ENCODE measurements at regions not wholly inside any gene's neighbourhood (a gene's known extent, or its start where the extent isn't known, plus 50 kb on each side); places are given as distances from the start of the nearest gene placed in this dataset.

DNA sequence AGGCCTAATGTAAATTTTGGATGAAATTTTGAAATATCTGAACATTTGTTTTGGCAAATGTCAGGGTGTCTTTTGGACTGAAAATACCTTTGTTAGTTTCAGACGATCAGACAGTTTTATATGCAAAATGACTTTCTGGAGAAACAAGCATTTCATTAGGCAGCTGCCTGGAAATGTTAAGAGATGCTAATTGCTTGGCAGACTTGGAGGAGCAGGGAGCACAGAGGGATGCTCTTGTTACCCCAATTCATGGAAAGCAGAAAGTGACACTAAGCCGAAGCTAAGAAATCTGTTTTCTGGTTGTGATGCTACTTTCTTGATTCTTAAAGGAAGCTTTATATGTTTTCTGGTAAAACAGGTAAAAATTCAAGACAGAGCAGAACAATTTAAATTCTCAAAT is 204.3 kb upstream of the GBE1 start:
- DNase-seq (no peak), ATAC-seq (no peak)
- Mint-ChIP-seq H3K9me3 (no peaks in the 10 kb centered on the region), H3K4me3 (no peak overlapping the region), H3K4me1 (ENCODE audit: low read depth) (no peaks in the 10 kb centered on the region), H3K27me3 (ENCODE audit: low read depth) (no peaks in the 10 kb centered on the region), H3K36me3 (ENCODE audit: insufficient read depth) (no peaks in the 10 kb centered on the region)

- Mint-ChIP-seq H3K36me3 (ENCODE audit: insufficient read depth) (no peaks in the 10 kb centered on the region), H3K4me3 (no peak overlapping the region), H3K27me3 (ENCODE audit: low read depth) (no peaks in the 10 kb centered on the region), H3K4me1 (ENCODE audit: low read depth) (no peaks in the 10 kb centered on the region), H3K9me3 (peaks cover 3% of the 10 kb centered on the region)
- no peak for ATAC-seq
- DNase-seq: no peak
These were observed 201.0 kb upstream of the GBE1 start for GRCh38 chr3:81962396-81962795.

DNA sequence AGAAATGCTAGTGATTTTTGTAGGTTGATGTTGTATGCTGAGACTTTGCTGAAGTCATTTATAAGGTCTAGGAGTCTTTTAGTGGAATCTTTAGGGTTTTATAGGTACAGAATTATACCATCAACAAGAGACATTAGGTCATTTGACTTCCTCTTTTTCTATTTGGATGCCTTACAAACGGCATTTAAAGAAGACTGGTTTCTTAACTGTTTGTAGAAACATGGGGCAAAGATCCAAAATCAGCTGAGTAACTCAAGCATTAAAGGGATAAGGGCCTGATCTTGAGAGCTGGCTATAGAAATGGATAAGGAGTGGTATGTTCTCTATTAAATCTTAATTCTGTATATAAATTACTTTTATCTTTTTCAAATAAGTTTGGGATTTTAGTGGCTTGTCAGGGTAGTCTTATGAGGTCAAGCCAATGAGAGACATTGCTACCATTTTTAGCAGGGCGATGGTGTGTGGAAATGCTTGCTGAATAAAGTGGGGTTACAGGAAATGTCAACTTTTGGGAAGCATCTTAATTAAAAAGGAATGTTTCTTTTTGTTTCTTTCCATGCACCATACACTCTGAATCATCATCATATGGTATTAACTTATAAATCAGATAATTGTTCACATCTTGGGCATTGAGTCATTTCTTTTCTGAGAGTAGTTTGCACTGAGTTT is 197.7 kb upstream of the GBE1 start:
- Mint-ChIP-seq H3K4me1 (ENCODE audit: low read depth) (no peaks in the 10 kb centered on the region), H3K4me3 (no peak overlapping the region)

DNA sequence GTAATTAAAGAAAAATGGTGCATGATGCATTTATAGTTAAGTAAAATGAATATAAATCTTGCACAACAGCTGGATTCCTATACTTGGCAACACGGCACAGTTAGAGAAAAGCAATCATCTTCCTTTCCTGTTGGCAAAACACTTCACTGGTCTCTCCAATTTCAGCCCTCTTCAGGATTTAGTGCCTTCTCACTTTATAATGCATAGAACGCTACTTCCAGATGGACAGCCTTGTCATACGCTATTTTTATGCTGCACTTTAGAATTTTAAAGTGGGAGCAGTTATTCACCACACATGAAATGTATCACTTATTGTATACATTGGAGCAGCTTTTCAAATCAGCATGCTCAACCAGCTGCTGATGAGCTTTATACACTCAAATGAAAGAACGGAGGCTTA is 194.4 kb upstream of the GBE1 start:
- Mint-ChIP-seq H3K4me3 (no peak overlapping the region), H3K36me3 (ENCODE audit: insufficient read depth) (no peaks in the 10 kb centered on the region), H3K4me1 (ENCODE audit: low read depth) (no peaks in the 10 kb centered on the region), H3K27me3 (ENCODE audit: low read depth) (no peaks in the 10 kb centered on the region), H3K9me3 (peaks cover 6% of the 10 kb centered on the region)
- no peak for DNase-seq
- ATAC-seq: no peak

More for the DNA sequence above, 197.7 kb upstream of the GBE1 start:
- Mint-ChIP-seq H3K27me3 (ENCODE audit: low read depth) (no peaks in the 10 kb centered on the region), H3K36me3 (ENCODE audit: insufficient read depth) (no peaks in the 10 kb centered on the region), H3K9me3 (peaks cover 6% of the 10 kb centered on the region)
- DNase-seq (no peak), ATAC-seq (no peak)

GRCh38 chr3:81953111-81953510 is 191.7 kb upstream of the GBE1 start:
- DNase-seq: no peak
- H3K9me3 Mint-ChIP-seq: peaks cover 3% of the 10 kb centered on the region
- no peak for ATAC-seq
- no peak overlapping the region for H3K4me3 Mint-ChIP-seq
- no peaks in the 10 kb centered on the region for H3K27me3 Mint-ChIP-seq (ENCODE audit: low read depth)
- H3K4me1 Mint-ChIP-seq (ENCODE audit: low read depth): no peaks in the 10 kb centered on the region
- no peaks in the 10 kb centered on the region for H3K36me3 Mint-ChIP-seq (ENCODE audit: insufficient read depth)

DNA sequence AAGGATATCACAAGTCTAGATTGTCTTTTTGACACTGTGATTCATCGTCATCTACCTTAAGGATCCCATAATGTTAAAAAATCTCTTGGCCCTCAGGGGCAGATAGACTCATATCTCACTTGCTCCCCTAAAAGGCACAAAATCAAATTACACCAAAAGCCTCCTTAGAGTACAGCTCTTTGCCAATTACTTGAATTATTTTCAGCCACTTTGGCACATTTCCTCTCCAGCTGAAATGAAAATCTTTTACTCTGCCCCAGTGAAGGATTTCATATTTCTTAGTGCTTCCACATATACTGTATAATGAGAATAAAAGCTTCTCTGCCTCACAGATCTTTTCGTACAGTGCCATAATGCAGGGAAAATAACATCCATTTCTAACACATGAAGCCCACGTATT is 190.7 kb upstream of the GBE1 start:
- Mint-ChIP-seq H3K9me3 (peaks cover 3% of the 10 kb centered on the region), H3K27me3 (ENCODE audit: low read depth) (no peaks in the 10 kb centered on the region), H3K4me3 (no peak overlapping the region), H3K4me1 (ENCODE audit: low read depth) (no peaks in the 10 kb centered on the region), H3K36me3 (ENCODE audit: insufficient read depth) (no peaks in the 10 kb centered on the region)
- ATAC-seq (no peak), DNase-seq (no peak)

GRCh38 chr3:81951636-81952035 is 190.2 kb upstream of the GBE1 start:
- H3K4me1 Mint-ChIP-seq (ENCODE audit: low read depth): no peaks in the 10 kb centered on the region
- DNase-seq (no peak), ATAC-seq (no peak)
- H3K27me3 Mint-ChIP-seq (ENCODE audit: low read depth): no peaks in the 10 kb centered on the region
- no peak overlapping the region for H3K4me3 Mint-ChIP-seq
- H3K36me3 Mint-ChIP-seq (ENCODE audit: insufficient read depth): no peaks in the 10 kb centered on the region
- H3K9me3 Mint-ChIP-seq: peaks cover 3% of the 10 kb centered on the region

GRCh38 chr3:81951106-81951505 is 189.7 kb upstream of the GBE1 start:
- no peak overlapping the region for H3K4me3 Mint-ChIP-seq

DNA sequence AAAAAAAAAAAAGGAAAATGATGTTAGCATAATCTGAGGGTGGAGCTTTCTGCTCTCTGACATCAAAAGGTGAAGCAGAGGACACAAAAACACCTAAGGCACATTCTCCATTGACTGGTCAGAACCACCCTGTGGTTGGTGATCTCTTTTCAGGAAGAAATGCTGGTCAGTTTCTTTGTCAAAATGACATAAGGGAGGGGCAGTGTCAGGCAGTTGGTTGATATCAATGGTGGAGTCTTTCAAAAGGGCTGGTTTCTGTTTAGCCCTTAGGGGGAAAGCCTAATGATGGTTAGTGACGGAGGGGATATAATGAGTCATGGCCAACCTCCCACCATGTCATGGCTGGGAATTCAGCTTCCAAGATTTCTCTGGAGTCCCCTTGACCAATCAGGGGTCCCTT is 185.9 kb upstream of the GBE1 start:
- peaks cover 8% of the 10 kb centered on the region for H3K9me3 Mint-ChIP-seq
- no peaks in the 10 kb centered on the region for H3K36me3 Mint-ChIP-seq (ENCODE audit: insufficient read depth)

More at GRCh38 chr3:81951106-81951505, 189.7 kb upstream of the GBE1 start:
- peaks cover 1% of the 10 kb centered on the region for H3K9me3 Mint-ChIP-seq
- DNase-seq (no peak), ATAC-seq (no peak)
- no peaks in the 10 kb centered on the region for H3K27me3 Mint-ChIP-seq (ENCODE audit: low read depth)
- H3K36me3 Mint-ChIP-seq (ENCODE audit: insufficient read depth): no peaks in the 10 kb centered on the region
- H3K4me1 Mint-ChIP-seq (ENCODE audit: low read depth): no peaks in the 10 kb centered on the region

DNA sequence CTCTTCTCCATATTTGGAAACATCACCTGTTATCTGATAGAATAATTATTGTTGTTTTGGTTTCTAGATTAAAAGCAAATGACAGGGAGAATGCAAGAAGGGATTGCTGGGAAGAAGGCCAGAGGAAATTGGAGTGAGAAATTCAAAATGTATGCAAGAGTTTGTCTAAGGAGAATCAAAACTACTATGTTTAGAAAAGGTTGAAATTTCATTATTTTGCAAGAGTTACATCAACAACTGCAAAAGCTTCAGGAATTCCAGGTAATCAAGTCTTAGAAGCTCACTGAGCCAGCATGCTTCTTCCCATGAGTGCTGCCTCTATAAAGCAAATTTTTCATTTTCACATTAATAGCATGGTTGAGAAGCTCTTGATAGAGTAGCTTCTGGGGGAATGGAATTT is 177.2 kb upstream of the GBE1 start:
- no peak for DNase-seq
- Mint-ChIP-seq H3K27me3 (ENCODE audit: low read depth) (no peaks in the 10 kb centered on the region), H3K9me3 (peaks cover 1% of the 10 kb centered on the region), H3K4me3 (no peak overlapping the region), H3K36me3 (ENCODE audit: insufficient read depth) (no peaks in the 10 kb centered on the region), H3K4me1 (ENCODE audit: low read depth) (no peaks in the 10 kb centered on the region)
- no peak for ATAC-seq

More for the DNA sequence above, 185.9 kb upstream of the GBE1 start:
- Mint-ChIP-seq H3K4me1 (ENCODE audit: low read depth) (no peaks in the 10 kb centered on the region), H3K4me3 (no peak overlapping the region), H3K27me3 (ENCODE audit: low read depth) (no peaks in the 10 kb centered on the region)
- ATAC-seq (no peak), DNase-seq (no peak)

GRCh38 chr3:81936817-81937216 is 175.4 kb upstream of the GBE1 start:
- H3K4me1 Mint-ChIP-seq (ENCODE audit: low read depth): no peaks in the 10 kb centered on the region

DNA sequence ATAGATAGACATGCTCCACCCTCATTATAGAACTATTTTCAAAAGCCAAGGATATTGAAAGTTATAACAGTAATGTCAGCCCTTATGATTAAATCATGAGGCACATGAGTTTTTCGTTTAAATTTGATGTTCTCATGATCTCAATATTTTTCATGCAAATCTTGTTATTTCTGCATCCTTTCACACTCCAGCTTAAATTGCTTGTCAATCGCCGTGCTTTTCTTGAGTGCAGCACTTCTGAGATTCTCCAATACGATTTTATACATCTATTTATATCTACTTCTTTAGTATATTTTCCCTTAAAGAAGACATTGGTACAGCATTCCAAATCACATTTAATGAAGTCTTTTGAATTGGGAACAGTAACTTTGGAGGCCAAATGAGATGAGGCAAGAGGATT is 171.2 kb upstream of the GBE1 start:
- ATAC-seq (no peak), DNase-seq (no peak)
- no peaks in the 10 kb centered on the region for H3K4me1 Mint-ChIP-seq (ENCODE audit: low read depth)
- no peaks in the 10 kb centered on the region for H3K36me3 Mint-ChIP-seq (ENCODE audit: insufficient read depth)
- no peaks in the 10 kb centered on the region for H3K9me3 Mint-ChIP-seq
- no peaks in the 10 kb centered on the region for H3K27me3 Mint-ChIP-seq (ENCODE audit: low read depth)
- H3K4me3 Mint-ChIP-seq: no peak overlapping the region

More at GRCh38 chr3:81936817-81937216, 175.4 kb upstream of the GBE1 start:
- Mint-ChIP-seq H3K4me3 (no peak overlapping the region), H3K36me3 (ENCODE audit: insufficient read depth) (no peaks in the 10 kb centered on the region), H3K27me3 (ENCODE audit: low read depth) (no peaks in the 10 kb centered on the region), H3K9me3 (no peaks in the 10 kb centered on the region)
- no peak for DNase-seq
- ATAC-seq: no peak

GRCh38 chr3:81931265-81932251 is 170.1 kb upstream of the GBE1 start:
- Mint-ChIP-seq H3K4me3 (no peak overlapping the region), H3K27me3 (ENCODE audit: low read depth) (no peaks in the 10 kb centered on the region), H3K4me1 (ENCODE audit: low read depth) (no peaks in the 10 kb centered on the region), H3K9me3 (no peaks in the 10 kb centered on the region), H3K36me3 (ENCODE audit: insufficient read depth) (no peaks in the 10 kb centered on the region)
- no peak for ATAC-seq
- DNase-seq: no peak

DNA sequence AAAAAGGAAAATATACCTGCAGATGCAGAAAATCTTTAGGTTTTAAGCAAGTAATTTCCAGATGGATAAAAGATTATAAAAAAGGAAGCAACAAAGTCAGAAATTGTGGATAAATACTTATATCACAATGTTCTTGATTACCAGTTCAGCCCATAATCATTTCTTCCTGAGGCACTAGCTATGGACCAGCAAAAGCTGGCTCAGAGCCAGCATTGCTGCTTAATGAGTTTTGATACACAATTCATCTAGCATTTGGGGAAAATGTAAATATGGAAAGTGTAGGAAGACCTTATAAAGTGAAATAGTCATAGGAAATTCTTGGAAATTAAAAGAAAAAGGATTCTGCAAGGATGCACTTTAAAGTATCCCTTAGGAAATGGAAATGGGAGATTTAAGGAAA is 168.3 kb upstream of the GBE1 start:
- no peak for DNase-seq
- H3K4me1 Mint-ChIP-seq (ENCODE audit: low read depth): no peaks in the 10 kb centered on the region
- H3K4me3 Mint-ChIP-seq: no peak overlapping the region
- no peaks in the 10 kb centered on the region for H3K27me3 Mint-ChIP-seq (ENCODE audit: low read depth)
- ATAC-seq: no peak
- no peaks in the 10 kb centered on the region for H3K9me3 Mint-ChIP-seq
- H3K36me3 Mint-ChIP-seq (ENCODE audit: insufficient read depth): no peaks in the 10 kb centered on the region

DNA sequence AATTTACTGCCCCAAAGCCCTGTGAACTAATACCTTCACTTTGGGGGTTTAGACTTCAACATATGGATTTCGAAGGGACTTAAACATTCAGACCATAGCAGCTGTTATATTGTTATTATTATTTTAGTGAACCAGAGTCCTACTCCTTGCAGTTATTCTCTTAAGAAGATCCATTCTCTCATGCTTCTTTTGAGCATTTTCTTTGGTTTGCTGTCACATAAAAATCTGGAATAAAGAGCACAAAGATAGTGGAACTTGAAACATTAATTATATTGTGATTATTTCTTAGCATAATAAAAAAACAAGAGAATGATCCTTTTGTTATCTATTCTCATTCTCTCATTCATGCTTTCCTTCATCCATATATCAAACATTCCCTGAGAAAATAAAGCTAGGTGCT is 166.4 kb upstream of the GBE1 start:
- DNase-seq (no peak), ATAC-seq (no peak)
- H3K9me3 Mint-ChIP-seq: no peaks in the 10 kb centered on the region
- no peaks in the 10 kb centered on the region for H3K36me3 Mint-ChIP-seq (ENCODE audit: insufficient read depth)
- H3K4me3 Mint-ChIP-seq: no peak overlapping the region
- H3K27me3 Mint-ChIP-seq (ENCODE audit: low read depth): no peaks in the 10 kb centered on the region
- no peaks in the 10 kb centered on the region for H3K4me1 Mint-ChIP-seq (ENCODE audit: low read depth)

All from activated T-cell treated with anti-CD3 and anti-CD28 coated beads, Interleukin-2, amount 50 U/mL, for 4 hours (primary cell).